ENCODE measurements at regions not wholly inside any gene's neighbourhood (a gene's known extent, or its start where the extent isn't known, plus 50 kb on each side); places are given as distances from the start of the nearest gene placed in this dataset.

DNA sequence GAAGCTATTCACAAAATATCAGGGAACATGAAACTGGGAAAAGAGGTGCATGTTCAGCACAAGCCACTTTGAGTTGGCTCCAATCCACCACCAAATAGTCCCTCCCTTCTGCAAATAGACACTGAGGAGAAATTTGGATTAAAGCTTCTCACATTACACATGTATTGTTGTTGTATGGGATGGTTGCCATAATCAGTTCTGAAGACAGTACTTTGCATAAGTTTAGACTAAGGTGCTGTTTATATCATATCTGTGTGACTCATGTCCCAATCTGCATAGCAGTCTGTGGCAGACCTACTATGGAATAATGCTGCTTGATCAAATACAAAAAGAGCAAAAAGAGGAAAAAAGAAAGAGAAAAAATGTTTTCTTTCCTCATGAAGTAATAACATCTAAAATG is 376.7 kb upstream of the DDI1 start:
- peak; percentile 48 for ATAC-seq

GRCh38 chr11:103661185-103661584 is 375.3 kb upstream of the DDI1 start:
- no peak for ATAC-seq
- no peak for TF ChIP-seq ZNF70 (CRISPR knock-in tag; IDR thresholded peaks at IDR 0.05)
- TF ChIP-seq ISL1 (CRISPR knock-in tag; IDR thresholded peaks at IDR 0.05) = no peak
- no peak for TF ChIP-seq ESRRG (CRISPR knock-in tag; IDR thresholded peaks at IDR 0.05)
- TF ChIP-seq, protein P1, sequence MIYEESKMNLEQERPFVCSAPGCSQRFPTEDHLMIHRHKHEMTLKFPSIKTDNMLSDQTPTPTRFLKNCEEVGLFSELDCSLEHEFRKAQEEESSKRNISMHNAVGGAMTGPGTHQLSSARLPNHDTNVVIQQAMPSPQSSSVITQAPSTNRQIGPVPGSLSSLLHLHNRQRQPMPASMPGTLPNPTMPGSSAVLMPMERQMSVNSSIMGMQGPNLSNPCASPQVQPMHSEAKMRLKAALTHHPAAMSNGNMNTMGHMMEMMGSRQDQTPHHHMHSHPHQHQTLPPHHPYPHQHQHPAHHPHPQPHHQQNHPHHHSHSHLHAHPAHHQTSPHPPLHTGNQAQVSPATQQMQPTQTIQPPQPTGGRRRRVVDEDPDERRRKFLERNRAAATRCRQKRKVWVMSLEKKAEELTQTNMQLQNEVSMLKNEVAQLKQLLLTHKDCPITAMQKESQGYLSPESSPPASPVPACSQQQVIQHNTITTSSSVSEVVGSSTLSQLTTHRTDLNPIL (CRISPR knock-in tag; IDR thresholded peaks at IDR 0.05; ENCODE audit: low read depth) = no peak
- TF ChIP-seq, protein P2, sequence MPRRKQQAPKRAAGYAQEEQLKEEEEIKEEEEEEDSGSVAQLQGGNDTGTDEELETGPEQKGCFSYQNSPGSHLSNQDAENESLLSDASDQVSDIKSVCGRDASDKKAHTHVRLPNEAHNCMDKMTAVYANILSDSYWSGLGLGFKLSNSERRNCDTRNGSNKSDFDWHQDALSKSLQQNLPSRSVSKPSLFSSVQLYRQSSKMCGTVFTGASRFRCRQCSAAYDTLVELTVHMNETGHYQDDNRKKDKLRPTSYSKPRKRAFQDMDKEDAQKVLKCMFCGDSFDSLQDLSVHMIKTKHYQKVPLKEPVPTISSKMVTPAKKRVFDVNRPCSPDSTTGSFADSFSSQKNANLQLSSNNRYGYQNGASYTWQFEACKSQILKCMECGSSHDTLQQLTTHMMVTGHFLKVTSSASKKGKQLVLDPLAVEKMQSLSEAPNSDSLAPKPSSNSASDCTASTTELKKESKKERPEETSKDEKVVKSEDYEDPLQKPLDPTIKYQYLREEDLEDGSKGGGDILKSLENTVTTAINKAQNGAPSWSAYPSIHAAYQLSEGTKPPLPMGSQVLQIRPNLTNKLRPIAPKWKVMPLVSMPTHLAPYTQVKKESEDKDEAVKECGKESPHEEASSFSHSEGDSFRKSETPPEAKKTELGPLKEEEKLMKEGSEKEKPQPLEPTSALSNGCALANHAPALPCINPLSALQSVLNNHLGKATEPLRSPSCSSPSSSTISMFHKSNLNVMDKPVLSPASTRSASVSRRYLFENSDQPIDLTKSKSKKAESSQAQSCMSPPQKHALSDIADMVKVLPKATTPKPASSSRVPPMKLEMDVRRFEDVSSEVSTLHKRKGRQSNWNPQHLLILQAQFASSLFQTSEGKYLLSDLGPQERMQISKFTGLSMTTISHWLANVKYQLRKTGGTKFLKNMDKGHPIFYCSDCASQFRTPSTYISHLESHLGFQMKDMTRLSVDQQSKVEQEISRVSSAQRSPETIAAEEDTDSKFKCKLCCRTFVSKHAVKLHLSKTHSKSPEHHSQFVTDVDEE (CRISPR knock-in tag; IDR thresholded peaks at IDR 0.05) = no peak
- TF ChIP-seq ZFP3 (CRISPR knock-in tag; IDR thresholded peaks at IDR 0.05) = no peak
- no peak for TF ChIP-seq RARB (CRISPR knock-in tag; IDR thresholded peaks at IDR 0.05)
- TF ChIP-seq ZFP30 (CRISPR knock-in tag; IDR thresholded peaks at IDR 0.05) = no peak
- TF ChIP-seq ZNF8 (CRISPR knock-in tag; IDR thresholded peaks at IDR 0.05) = no peak
- TF ChIP-seq OSR1 (CRISPR knock-in tag; IDR thresholded peaks at IDR 0.05) = no peak
- TF ChIP-seq ARNTL (CRISPR knock-in tag; IDR thresholded peaks at IDR 0.05; ENCODE audit: borderline replicate concordance, low read depth) = no peak
- TF ChIP-seq TCF4 (CRISPR knock-in tag; IDR thresholded peaks at IDR 0.05; ENCODE audit: borderline replicate concordance) = no peak
- TF ChIP-seq ZC3H10 (CRISPR knock-in tag; IDR thresholded peaks at IDR 0.05) = no peak

More for the DNA sequence above, 376.7 kb upstream of the DDI1 start:
- no peak for TF ChIP-seq ZC3H10 (CRISPR knock-in tag; IDR thresholded peaks at IDR 0.05)
- no peak for TF ChIP-seq TCF4 (CRISPR knock-in tag; IDR thresholded peaks at IDR 0.05; ENCODE audit: borderline replicate concordance)
- TF ChIP-seq ZNF565 (CRISPR knock-in tag; conservative IDR thresholded peaks at IDR 0.05; ENCODE audit: low read depth) = no peak
- TF ChIP-seq CSDC2 (CRISPR knock-in tag; IDR thresholded peaks at IDR 0.05) = no peak
- no peak for TF ChIP-seq CSRNP3 (CRISPR knock-in tag; IDR thresholded peaks at IDR 0.05)
- no peak for TF ChIP-seq ZNF70 (CRISPR knock-in tag; IDR thresholded peaks at IDR 0.05)
- TF ChIP-seq, protein P1 (CRISPR knock-in tag; IDR thresholded peaks at IDR 0.05; ENCODE audit: low read depth) = no peak
- no peak for TF ChIP-seq SNAI2 (CRISPR knock-in tag; IDR thresholded peaks at IDR 0.05)
- TF ChIP-seq BACH2 (CRISPR knock-in tag; IDR thresholded peaks at IDR 0.05; ENCODE audit: borderline replicate concordance) = no peak
- no peak for TF ChIP-seq ESRRG (CRISPR knock-in tag; IDR thresholded peaks at IDR 0.05)
- no peak for TF ChIP-seq ZNF8 (CRISPR knock-in tag; IDR thresholded peaks at IDR 0.05)
- TF ChIP-seq RARB (CRISPR knock-in tag; IDR thresholded peaks at IDR 0.05) = no peak
- no peak for TF ChIP-seq TOX (CRISPR knock-in tag; IDR thresholded peaks at IDR 0.05; ENCODE audit: borderline replicate concordance)
- no peak for TF ChIP-seq ZFP30 (CRISPR knock-in tag; IDR thresholded peaks at IDR 0.05)
- TF ChIP-seq, protein P2 (CRISPR knock-in tag; IDR thresholded peaks at IDR 0.05) = no peak
- no peak for TF ChIP-seq POU6F1 (CRISPR knock-in tag; IDR thresholded peaks at IDR 0.05; ENCODE audit: borderline replicate concordance, low read depth)
- no peak for TF ChIP-seq ARNTL (CRISPR knock-in tag; IDR thresholded peaks at IDR 0.05; ENCODE audit: borderline replicate concordance, low read depth)
